ENCODE measurements at regions not wholly inside any gene's neighbourhood (a gene's known extent, or its start where the extent isn't known, plus 50 kb on each side); places are given as distances from the start of the nearest gene placed in this dataset.

- TF ChIP-seq GLI4 (CRISPR knock-in tag; IDR thresholded peaks at IDR 0.05; ENCODE audit: borderline replicate concordance) (no peak), FOXP4 (CRISPR knock-in tag; IDR thresholded peaks at IDR 0.05) (no peak), SKIL (CRISPR knock-in tag; IDR thresholded peaks at IDR 0.05; ENCODE audit: borderline replicate concordance) (no peak)
Observed at GRCh38 chr3:146313031-146313745, 62.3 kb upstream of the PLSCR4 start (continued).

- FAIRE-seq (no peak), DNase-seq (ENCODE audit: low spot score) (no peak), ATAC-seq (no peak)
- CTCF ChIA-PET (ENCODE audit: low intra/inter-chr PET ratio, low total read pairs), result no interaction called here
- Histone ChIP-seq H3K4me2 (ENCODE audit: low read depth, low read length) (no peak overlapping the region), H3K4me3 (replicated peaks in 1 of 3; ENCODE audit: insufficient read depth in 1 of 3, low read depth in 2 of 3, low read length in 3 of 3) (no peak overlapping the region), H3K27me3 (ENCODE audit: control insufficient read depth in 1 of 2, insufficient read depth in 2 of 2, low read length in 2 of 2) (no peaks in the 10 kb centered on the region), H3K4me1 (ENCODE audit: insufficient read depth, low read length) (no peaks in the 10 kb centered on the region), H3K27ac (ENCODE audit: extremely low read length, insufficient read depth, low read length) (no peak overlapping the region), H3K9me3 (ENCODE audit: low read length) (no peaks in the 10 kb centered on the region; the same call in 1 of the 2 replicates), H3K9ac (ENCODE audit: insufficient read depth, low read depth, low read length) (no peak overlapping the region), H3K79me2 (ENCODE audit: insufficient read depth, low read length) (no peaks in the 10 kb centered on the region), H3K36me3 (replicated peaks in 1 of 2; ENCODE audit: control insufficient read depth in 1 of 2, insufficient read depth in 2 of 2, low read length in 2 of 2) (no peaks in the 10 kb centered on the region), H4K20me1 (ENCODE audit: insufficient read depth, low read length) (no peaks in the 10 kb centered on the region), H2AFZ (ENCODE audit: low read length) (no peak overlapping the region)
- BruUV-seq (replicated peaks), result no TSS peak
- 61% methylated on average over 3 of the region's 3 CpGs for WGBS (ENCODE audit: low lambda C conversion rate)
- POLR2A ChIA-PET, result no interaction called here
- intact Hi-C loops (cut with micrococcal nuclease; ENCODE audit: unreplicated experiment) (no loop called here), in situ Hi-C loops (cut with HindIII; ENCODE audit: extremely low pct_ligation_motif_present, low pct_unique_long_range_greater_than_20kb) (no loop called here)
- TF ChIP-seq TRIM24 (CRISPR knock-in tag; IDR thresholded peaks at IDR 0.05) (no peak), MAZ (IDR thresholded peaks at IDR 0.05; ENCODE audit: borderline replicate concordance, low read depth, low read length) (no peak), MAZ (CRISPR knock-in tag; IDR thresholded peaks at IDR 0.05; ENCODE audit: low read depth) (no peak), ZNF776 (CRISPR knock-in tag; IDR thresholded peaks at IDR 0.05) (no peak), RBM22 (optimal IDR thresholded peaks at IDR 0.05; ENCODE audit: low read length) (no peak), SAP130 (CRISPR knock-in tag; IDR thresholded peaks at IDR 0.05; ENCODE audit: low read depth) (no peak), ZNF230 (CRISPR knock-in tag; IDR thresholded peaks at IDR 0.05) (no peak), ZFAT (CRISPR knock-in tag; conservative IDR thresholded peaks at IDR 0.05) (no peak)
Observed at GRCh38 chr3:146308682-146309081, 57.8 kb upstream of the PLSCR4 start.
